ENCODE measurements at regions not wholly inside any gene's neighbourhood (a gene's known extent, or its start where the extent isn't known, plus 50 kb on each side); places are given as distances from the start of the nearest gene placed in this dataset.

- no peak for TF ChIP-seq EP300 (IDR thresholded peaks at IDR 0.05; ENCODE audit: borderline replicate concordance)
- no peak for TF ChIP-seq TCF12 (IDR thresholded peaks at IDR 0.05; ENCODE audit: low read depth)
- no peak for TF ChIP-seq TEAD4 (IDR thresholded peaks at IDR 0.05)
- TF ChIP-seq REST (IDR thresholded peaks at IDR 0.05; ENCODE audit: low read depth), result no peak
- no peak for TF ChIP-seq MAX (IDR thresholded peaks at IDR 0.05)
- TF ChIP-seq YY1 (IDR thresholded peaks at IDR 0.05; ENCODE audit: low read depth), result no peak
- TF ChIP-seq NFIC (IDR thresholded peaks at IDR 0.05), result no peak
- TF ChIP-seq CEBPB (IDR thresholded peaks at IDR 0.05), result no peak
- TF ChIP-seq FOXM1 (IDR thresholded peaks at IDR 0.05; ENCODE audit: borderline replicate concordance, low read depth), result no peak
- TF ChIP-seq USF1 (IDR thresholded peaks at IDR 0.05), result no peak
- no peak for TF ChIP-seq RAD21 (IDR thresholded peaks at IDR 0.05; ENCODE audit: low read depth)
These were observed 521.6 kb downstream of the RNF144A start for GRCh38 chr2:7438855-7439254.
